Type B pancreatic cell (in vitro differentiated cells): ENCODE measurements at regions not wholly inside any gene's neighbourhood (a gene's known extent, or its start where the extent isn't known, plus 50 kb on each side); places are given as distances from the start of the nearest gene placed in this dataset.
A peak's percentile ranks its signal among the peaks of the same experiment; 100 is the strongest.

Experiments
- DNase-seq: peaks from one replicate; pipeline ENCODE4 v3.0.0; 2021; ENCODE audit warnings: mixed read lengths; ENCODE audit not compliant: unreplicated experiment; ENCODE audit errors: extremely low spot score
- H3K27ac Mint-ChIP-seq: 2 replicates; pipeline ENCODE4 v1.8.0; 2021; ENCODE audit warnings: mild to moderate bottlenecking, mixed read lengths
- H3K27me3 Mint-ChIP-seq: 2 replicates; pipeline ENCODE4 v1.8.0; 2021; ENCODE audit warnings: mixed read lengths
- H3K36me3 Mint-ChIP-seq: 2 replicates; pipeline ENCODE4 v1.8.0; 2021; ENCODE audit warnings: mixed read lengths
- H3K4me1 Mint-ChIP-seq: one replicate; pipeline ENCODE4 v1.8.0; 2021; ENCODE audit warnings: mixed read lengths; ENCODE audit not compliant: unreplicated experiment
- H3K4me3 Mint-ChIP-seq: 2 replicates; pipeline ENCODE4 v1.8.0; 2021; ENCODE audit warnings: mild to moderate bottlenecking, mixed read lengths
- H3K9me3 Mint-ChIP-seq: 2 replicates; pipeline ENCODE4 v1.8.0; 2021; ENCODE audit warnings: mixed read lengths
- TF ChIP-seq, protein P1 (sequence below): fragments of 200-600 bp; sonication (generic); conservative IDR thresholded peaks from 2 replicates; pipeline ENCODE4 v1.5.0; 2021; ENCODE audit warnings: antibody characterized with exemption, mild to moderate bottlenecking

DNA sequence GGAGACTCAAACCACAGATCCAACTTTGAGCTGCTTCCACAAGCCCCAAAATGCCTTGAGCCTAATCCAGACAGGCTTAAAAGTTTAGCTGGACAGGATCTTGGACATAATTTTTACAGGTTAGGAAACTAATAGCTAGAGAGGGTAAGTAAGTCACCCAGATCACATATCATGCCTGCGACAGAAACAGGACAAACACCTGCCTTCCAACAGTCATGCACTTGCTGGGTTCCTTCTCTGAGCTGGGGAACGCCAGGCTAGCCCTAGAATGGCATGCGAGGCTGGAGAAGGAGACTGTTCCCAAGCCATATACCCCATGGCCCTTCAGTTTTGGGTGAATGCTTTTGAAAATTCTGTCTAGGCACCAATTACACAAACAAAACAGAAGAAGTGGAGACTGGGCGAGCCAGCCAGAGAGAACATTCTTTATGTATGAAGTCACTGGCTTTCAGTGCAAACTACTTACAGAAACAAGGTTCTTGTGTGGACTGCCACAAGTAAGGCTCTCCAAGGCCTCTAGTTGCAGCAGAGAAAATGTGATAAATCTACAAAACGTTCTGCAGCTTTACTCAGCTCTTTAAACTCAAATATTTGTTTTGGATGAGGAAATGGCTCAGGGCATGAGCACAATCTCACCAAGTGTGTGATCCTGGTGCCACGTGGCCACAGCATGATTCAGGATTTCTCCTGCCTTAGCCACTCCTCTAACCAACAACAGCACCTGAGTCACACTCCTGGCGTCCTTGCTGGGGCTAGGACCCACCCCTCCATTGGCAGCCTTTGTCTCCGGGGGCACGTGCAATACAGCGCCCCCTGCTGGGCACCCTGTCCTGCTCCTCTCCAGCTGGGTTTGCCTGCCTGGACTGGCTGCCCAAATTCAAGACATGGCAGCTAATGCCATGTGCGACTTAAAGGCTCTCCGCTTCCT lies 73.4 kb upstream of the UBL3 start:
- Mint-ChIP-seq H3K9me3 (peaks cover 3% of the 10 kb centered on the region), H3K36me3 (no peaks in the 10 kb centered on the region)

DNA sequence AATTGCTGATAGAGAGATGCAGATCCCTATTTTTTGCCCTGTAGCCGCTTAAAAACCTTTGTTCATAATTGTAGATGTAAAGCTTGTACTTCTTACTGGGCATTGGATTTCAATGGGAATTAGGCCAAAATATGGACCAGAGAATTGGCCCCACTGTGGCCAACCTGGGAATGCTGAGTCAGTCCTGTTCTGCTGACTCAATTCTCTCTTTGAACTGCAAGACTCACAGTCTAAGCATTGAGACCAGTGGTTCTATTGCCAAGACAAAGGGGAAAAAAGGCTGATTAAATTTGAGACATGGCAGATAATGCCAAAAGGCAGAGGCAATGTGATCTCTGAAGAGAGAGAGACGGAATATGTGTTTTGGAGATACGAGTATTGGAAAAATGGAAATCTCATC lies 72.5 kb upstream of the UBL3 start:
- peak overlapping the region; percentile 96 for H3K27ac Mint-ChIP-seq
- TF ChIP-seq, protein P1, sequence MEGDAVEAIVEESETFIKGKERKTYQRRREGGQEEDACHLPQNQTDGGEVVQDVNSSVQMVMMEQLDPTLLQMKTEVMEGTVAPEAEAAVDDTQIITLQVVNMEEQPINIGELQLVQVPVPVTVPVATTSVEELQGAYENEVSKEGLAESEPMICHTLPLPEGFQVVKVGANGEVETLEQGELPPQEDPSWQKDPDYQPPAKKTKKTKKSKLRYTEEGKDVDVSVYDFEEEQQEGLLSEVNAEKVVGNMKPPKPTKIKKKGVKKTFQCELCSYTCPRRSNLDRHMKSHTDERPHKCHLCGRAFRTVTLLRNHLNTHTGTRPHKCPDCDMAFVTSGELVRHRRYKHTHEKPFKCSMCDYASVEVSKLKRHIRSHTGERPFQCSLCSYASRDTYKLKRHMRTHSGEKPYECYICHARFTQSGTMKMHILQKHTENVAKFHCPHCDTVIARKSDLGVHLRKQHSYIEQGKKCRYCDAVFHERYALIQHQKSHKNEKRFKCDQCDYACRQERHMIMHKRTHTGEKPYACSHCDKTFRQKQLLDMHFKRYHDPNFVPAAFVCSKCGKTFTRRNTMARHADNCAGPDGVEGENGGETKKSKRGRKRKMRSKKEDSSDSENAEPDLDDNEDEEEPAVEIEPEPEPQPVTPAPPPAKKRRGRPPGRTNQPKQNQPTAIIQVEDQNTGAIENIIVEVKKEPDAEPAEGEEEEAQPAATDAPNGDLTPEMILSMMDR: no peak
- H3K4me1 Mint-ChIP-seq: peaks cover 60% of the 10 kb centered on the region

More for the DNA sequence above, 73.4 kb upstream of the UBL3 start:
- Mint-ChIP-seq H3K4me3 (peak overlapping the region; percentile 56), H3K4me1 (peaks cover 55% of the 10 kb centered on the region), H3K27ac (peak overlapping the region; percentile 96), H3K27me3 (no peaks in the 10 kb centered on the region)
- TF ChIP-seq, protein P1: peak; percentile 84
- no peak for DNase-seq

DNA sequence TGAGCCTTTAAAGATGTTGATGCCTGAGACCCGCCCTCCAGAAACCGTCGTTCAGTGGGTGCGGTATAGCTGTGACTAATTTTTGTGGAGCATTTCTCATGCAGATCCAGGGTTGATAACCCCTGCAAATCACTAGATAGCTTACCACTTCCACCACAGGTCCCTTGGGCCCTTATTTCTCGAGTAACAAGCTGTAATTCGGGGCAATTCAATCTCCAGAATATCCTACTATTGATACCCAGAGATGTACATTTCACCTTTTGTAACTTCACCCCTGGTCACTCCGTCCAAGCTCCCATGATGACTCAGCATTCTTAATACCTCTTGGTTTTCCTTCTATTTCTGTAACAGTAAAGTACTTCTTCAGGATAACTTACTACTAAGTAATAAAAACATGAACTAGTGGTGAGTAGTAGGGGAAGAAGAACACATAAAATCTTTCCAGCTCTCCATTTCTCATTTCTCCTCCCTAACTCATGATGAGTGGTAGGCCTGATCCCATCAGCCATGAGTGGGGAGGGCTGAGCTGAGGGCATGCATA lies 71.9 kb upstream of the UBL3 start:
- no peaks in the 10 kb centered on the region for H3K27me3 Mint-ChIP-seq
- peaks cover 8% of the 10 kb centered on the region for H3K9me3 Mint-ChIP-seq
- H3K36me3 Mint-ChIP-seq: no peaks in the 10 kb centered on the region
- peak overlapping the region; percentile 96 for H3K27ac Mint-ChIP-seq
- DNase-seq: no peak
- H3K4me3 Mint-ChIP-seq: no peak overlapping the region
- peaks cover 60% of the 10 kb centered on the region for H3K4me1 Mint-ChIP-seq
- TF ChIP-seq, protein P1: no peak

More for the DNA sequence above, 72.5 kb upstream of the UBL3 start:
- no peak overlapping the region for H3K4me3 Mint-ChIP-seq
- DNase-seq: no peak
- peaks cover 8% of the 10 kb centered on the region for H3K9me3 Mint-ChIP-seq
- H3K27me3 Mint-ChIP-seq: no peaks in the 10 kb centered on the region
- no peaks in the 10 kb centered on the region for H3K36me3 Mint-ChIP-seq

DNA sequence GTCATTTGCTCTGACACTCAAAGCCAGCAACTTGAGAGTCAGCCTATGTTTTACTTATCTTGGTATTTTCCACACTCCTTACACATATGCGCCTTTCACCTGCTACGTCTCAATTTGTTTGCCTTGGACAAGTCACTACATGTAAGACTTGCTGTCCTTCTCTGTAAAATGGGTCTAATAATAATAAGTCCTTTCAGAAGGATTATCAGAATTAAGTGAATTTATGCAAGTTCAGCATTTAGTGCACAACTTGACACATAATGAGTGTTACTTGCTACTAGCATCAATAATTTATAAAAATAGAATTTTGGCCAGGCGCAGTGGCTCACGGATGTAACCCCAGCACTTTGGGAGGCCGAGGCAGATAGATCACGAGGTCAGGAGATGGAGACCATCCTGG lies 71.1 kb upstream of the UBL3 start:
- no peak overlapping the region for H3K4me3 Mint-ChIP-seq
- DNase-seq: no peak
- H3K27me3 Mint-ChIP-seq: no peaks in the 10 kb centered on the region
- TF ChIP-seq, protein P1: no peak
- peaks cover 8% of the 10 kb centered on the region for H3K9me3 Mint-ChIP-seq
- no peaks in the 10 kb centered on the region for H3K36me3 Mint-ChIP-seq
- no peak overlapping the region for H3K27ac Mint-ChIP-seq
- H3K4me1 Mint-ChIP-seq: peaks cover 60% of the 10 kb centered on the region

DNA sequence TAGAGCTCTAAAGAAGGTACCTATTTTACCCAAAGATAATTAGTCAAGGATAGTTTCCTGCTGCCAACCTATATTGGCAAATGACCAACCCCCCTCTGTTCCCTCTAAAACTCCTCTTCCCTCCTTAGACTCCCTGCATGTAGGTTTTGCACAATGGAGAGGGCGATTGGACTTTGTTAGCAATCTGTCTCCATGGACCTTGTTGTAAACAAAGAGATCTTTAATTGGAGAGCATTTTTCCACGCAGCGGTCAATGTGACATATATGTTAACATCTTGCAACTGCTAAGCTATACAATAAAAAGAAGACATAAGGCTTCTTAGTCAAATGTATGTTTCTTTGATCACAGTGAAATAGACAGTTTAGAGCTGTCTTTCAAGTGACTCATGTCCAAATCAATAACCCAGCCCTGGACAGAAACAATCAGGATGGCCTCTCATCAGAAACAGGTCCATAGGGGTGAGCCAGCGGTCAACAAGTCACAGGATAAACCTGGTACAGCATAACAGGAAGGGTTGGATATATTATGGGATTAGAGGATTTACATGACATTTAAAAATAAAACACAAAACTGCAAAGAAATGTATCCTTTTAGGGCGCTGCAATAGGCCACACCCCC lies 69.7 kb upstream of the UBL3 start:
- no peaks in the 10 kb centered on the region for H3K36me3 Mint-ChIP-seq
- no peak overlapping the region for H3K4me3 Mint-ChIP-seq
- H3K27ac Mint-ChIP-seq: peak overlapping the region; percentile 55
- TF ChIP-seq, protein P1: no peak
- DNase-seq: no peak
- H3K27me3 Mint-ChIP-seq: no peaks in the 10 kb centered on the region
- H3K9me3 Mint-ChIP-seq: peaks cover 8% of the 10 kb centered on the region
- peaks cover 48% of the 10 kb centered on the region for H3K4me1 Mint-ChIP-seq
